ENCODE measurements at regions not wholly inside any gene's neighbourhood (a gene's known extent, or its start where the extent isn't known, plus 50 kb on each side); places are given as distances from the start of the nearest gene placed in this dataset.

- Histone ChIP-seq H2AFZ (ENCODE audit: low read depth, low read length) (no peak overlapping the region), H3K4me3 (ENCODE audit: low read length) (no peak overlapping the region), H3K9me3 (ENCODE audit: insufficient read depth, low read length) (no peaks in the 10 kb centered on the region), H3K4me2 (ENCODE audit: low read length) (no peak overlapping the region), H3K79me2 (ENCODE audit: low read length) (no peaks in the 10 kb centered on the region), H3K27me3 (ENCODE audit: low read depth, low read length) (no peaks in the 10 kb centered on the region), H3K27ac (ENCODE audit: low read length) (no peak overlapping the region), H3K36me3 (replicated peaks; ENCODE audit: low read depth, low read length) (no peaks in the 10 kb centered on the region), H4K20me1 (ENCODE audit: insufficient read depth, low read length) (no peaks in the 10 kb centered on the region), H3K9ac (ENCODE audit: low read length) (no peak overlapping the region), H3K4me1 (ENCODE audit: low read length) (no peaks in the 10 kb centered on the region)
- no peak for TF ChIP-seq EZH2phosphoT487 (IDR thresholded peaks at IDR 0.05; ENCODE audit: low read depth)
- TF ChIP-seq CTCF (IDR thresholded peaks at IDR 0.05; ENCODE audit: low read depth, low read length) = no peak
These were observed 116.4 kb upstream of the MGMT start for GRCh38 chr10:129350690-129351089.

- Histone ChIP-seq H3K4me1 (ENCODE audit: low read length) (no peaks in the 10 kb centered on the region), H4K20me1 (ENCODE audit: insufficient read depth, low read length) (no peaks in the 10 kb centered on the region), H2AFZ (ENCODE audit: low read depth, low read length) (no peak overlapping the region)
These were observed 113.9 kb upstream of the MGMT start for GRCh38 chr10:129353101-129353500.

GRCh38 chr10:129360046-129360445 lies 107.0 kb upstream of the MGMT start:
- Histone ChIP-seq H3K4me1 (ENCODE audit: low read length) (no peaks in the 10 kb centered on the region), H3K4me3 (ENCODE audit: low read length) (no peak overlapping the region), H3K79me2 (ENCODE audit: low read length) (no peaks in the 10 kb centered on the region), H3K36me3 (replicated peaks; ENCODE audit: low read depth, low read length) (no peaks in the 10 kb centered on the region), H3K4me2 (ENCODE audit: low read length) (no peak overlapping the region), H3K9ac (ENCODE audit: low read length) (no peak overlapping the region), H4K20me1 (ENCODE audit: insufficient read depth, low read length) (no peaks in the 10 kb centered on the region), H3K27me3 (ENCODE audit: low read depth, low read length) (no peaks in the 10 kb centered on the region), H2AFZ (ENCODE audit: low read depth, low read length) (no peak overlapping the region), H3K9me3 (ENCODE audit: insufficient read depth, low read length) (no peaks in the 10 kb centered on the region), H3K27ac (ENCODE audit: low read length) (no peak overlapping the region)
- no peak for TF ChIP-seq EZH2phosphoT487 (IDR thresholded peaks at IDR 0.05; ENCODE audit: low read depth)
- no peak for TF ChIP-seq CTCF (IDR thresholded peaks at IDR 0.05; ENCODE audit: low read depth, low read length)

More at GRCh38 chr10:129353101-129353500, 113.9 kb upstream of the MGMT start:
- H3K27me3 ChIP-seq (ENCODE audit: low read depth, low read length) = no peaks in the 10 kb centered on the region
- no peaks in the 10 kb centered on the region for H3K36me3 ChIP-seq (replicated peaks; ENCODE audit: low read depth, low read length)
- no peak overlapping the region for H3K4me3 ChIP-seq (ENCODE audit: low read length)
- H3K9me3 ChIP-seq (ENCODE audit: insufficient read depth, low read length) = no peaks in the 10 kb centered on the region
- H3K79me2 ChIP-seq (ENCODE audit: low read length) = no peaks in the 10 kb centered on the region
- H3K4me2 ChIP-seq (ENCODE audit: low read length) = no peak overlapping the region
- H3K9ac ChIP-seq (ENCODE audit: low read length) = no peak overlapping the region
- TF ChIP-seq CTCF (IDR thresholded peaks at IDR 0.05; ENCODE audit: low read depth, low read length) = no peak
- no peak for TF ChIP-seq EZH2phosphoT487 (IDR thresholded peaks at IDR 0.05; ENCODE audit: low read depth)
- H3K27ac ChIP-seq (ENCODE audit: low read length) = no peak overlapping the region

GRCh38 chr10:129361676-129362376 lies 105.2 kb upstream of the MGMT start:
- no peak overlapping the region for H3K9ac ChIP-seq (ENCODE audit: low read length)
- no peak overlapping the region for H2AFZ ChIP-seq (ENCODE audit: low read depth, low read length)
- no peaks in the 10 kb centered on the region for H3K36me3 ChIP-seq (replicated peaks; ENCODE audit: low read depth, low read length)
- no peak overlapping the region for H3K4me3 ChIP-seq (ENCODE audit: low read length)
- H3K4me1 ChIP-seq (ENCODE audit: low read length) = no peaks in the 10 kb centered on the region
- no peaks in the 10 kb centered on the region for H4K20me1 ChIP-seq (ENCODE audit: insufficient read depth, low read length)
- no peaks in the 10 kb centered on the region for H3K79me2 ChIP-seq (ENCODE audit: low read length)
- no peaks in the 10 kb centered on the region for H3K9me3 ChIP-seq (ENCODE audit: insufficient read depth, low read length)
- no peaks in the 10 kb centered on the region for H3K27me3 ChIP-seq (ENCODE audit: low read depth, low read length)
- no peak overlapping the region for H3K27ac ChIP-seq (ENCODE audit: low read length)
- no peak overlapping the region for H3K4me2 ChIP-seq (ENCODE audit: low read length)
- no peak for TF ChIP-seq EZH2phosphoT487 (IDR thresholded peaks at IDR 0.05; ENCODE audit: low read depth)

Data from OCI-LY3 (cell line).